ENCODE measurements at regions not wholly inside any gene's neighbourhood (a gene's known extent, or its start where the extent isn't known, plus 50 kb on each side); places are given as distances from the start of the nearest gene placed in this dataset.

DNA sequence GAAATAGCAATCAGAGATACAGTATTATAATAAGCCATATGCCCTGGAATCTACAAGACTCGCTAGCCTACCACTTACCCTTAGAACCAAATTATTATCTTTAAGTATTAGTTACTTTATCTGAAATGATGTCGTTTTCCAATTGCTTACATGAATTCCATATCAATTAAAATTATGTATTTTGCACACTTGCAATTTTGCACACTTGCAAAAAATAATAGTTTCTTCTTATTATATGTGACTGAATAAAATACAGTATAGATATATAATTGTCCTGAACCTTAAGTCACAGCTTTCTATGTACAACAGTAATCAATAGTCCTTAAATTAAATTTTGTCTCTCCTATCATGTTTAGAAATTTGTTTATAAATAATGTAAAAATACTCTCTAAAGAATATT, 2095.1 kb downstream of the NCAM2 start:
- Histone ChIP-seq H3K4me1 (no peaks in the 10 kb centered on the region), H3K27me3 (no peaks in the 10 kb centered on the region), H3K4me3 (no peak overlapping the region), H3K27ac (no peak overlapping the region), H3K36me3 (no peaks in the 10 kb centered on the region), H3K9me3 (peaks cover 0 to 6% (median 0%) of the 10 kb centered on the region in 4 donors)
- DNase-seq = no peak
- TF ChIP-seq, protein P1, sequence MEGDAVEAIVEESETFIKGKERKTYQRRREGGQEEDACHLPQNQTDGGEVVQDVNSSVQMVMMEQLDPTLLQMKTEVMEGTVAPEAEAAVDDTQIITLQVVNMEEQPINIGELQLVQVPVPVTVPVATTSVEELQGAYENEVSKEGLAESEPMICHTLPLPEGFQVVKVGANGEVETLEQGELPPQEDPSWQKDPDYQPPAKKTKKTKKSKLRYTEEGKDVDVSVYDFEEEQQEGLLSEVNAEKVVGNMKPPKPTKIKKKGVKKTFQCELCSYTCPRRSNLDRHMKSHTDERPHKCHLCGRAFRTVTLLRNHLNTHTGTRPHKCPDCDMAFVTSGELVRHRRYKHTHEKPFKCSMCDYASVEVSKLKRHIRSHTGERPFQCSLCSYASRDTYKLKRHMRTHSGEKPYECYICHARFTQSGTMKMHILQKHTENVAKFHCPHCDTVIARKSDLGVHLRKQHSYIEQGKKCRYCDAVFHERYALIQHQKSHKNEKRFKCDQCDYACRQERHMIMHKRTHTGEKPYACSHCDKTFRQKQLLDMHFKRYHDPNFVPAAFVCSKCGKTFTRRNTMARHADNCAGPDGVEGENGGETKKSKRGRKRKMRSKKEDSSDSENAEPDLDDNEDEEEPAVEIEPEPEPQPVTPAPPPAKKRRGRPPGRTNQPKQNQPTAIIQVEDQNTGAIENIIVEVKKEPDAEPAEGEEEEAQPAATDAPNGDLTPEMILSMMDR (IDR thresholded peaks at IDR 0.05) = no peak
- TF ChIP-seq POLR2A (IDR thresholded peaks at IDR 0.05) = no peak

GRCh38 chr21:23099185-23099584, 2101.0 kb downstream of the NCAM2 start:
- Histone ChIP-seq H3K4me3 (no peak overlapping the region), H3K27ac (no peak overlapping the region), H3K36me3 (no peaks in the 10 kb centered on the region), H3K9me3 (peaks cover 0 to 4% (median 0%) of the 10 kb centered on the region in 4 donors), H3K4me1 (no peaks in the 10 kb centered on the region), H3K27me3 (no peaks in the 10 kb centered on the region)
- DNase-seq = no peak
- TF ChIP-seq, protein P1 (IDR thresholded peaks at IDR 0.05) = no peak
- no peak for TF ChIP-seq POLR2A (IDR thresholded peaks at IDR 0.05)

GRCh38 chr21:23101111-23101510, 2102.9 kb downstream of the NCAM2 start:
- peak in 1 of 3 donors; percentile 30 for DNase-seq
- no peak for TF ChIP-seq POLR2A (IDR thresholded peaks at IDR 0.05)
- Histone ChIP-seq H3K27ac (no peak overlapping the region), H3K4me1 (no peaks in the 10 kb centered on the region), H3K4me3 (no peak overlapping the region), H3K36me3 (no peaks in the 10 kb centered on the region), H3K9me3 (peaks cover 0 to 4% (median 0%) of the 10 kb centered on the region in 4 donors), H3K27me3 (no peaks in the 10 kb centered on the region)

DNA sequence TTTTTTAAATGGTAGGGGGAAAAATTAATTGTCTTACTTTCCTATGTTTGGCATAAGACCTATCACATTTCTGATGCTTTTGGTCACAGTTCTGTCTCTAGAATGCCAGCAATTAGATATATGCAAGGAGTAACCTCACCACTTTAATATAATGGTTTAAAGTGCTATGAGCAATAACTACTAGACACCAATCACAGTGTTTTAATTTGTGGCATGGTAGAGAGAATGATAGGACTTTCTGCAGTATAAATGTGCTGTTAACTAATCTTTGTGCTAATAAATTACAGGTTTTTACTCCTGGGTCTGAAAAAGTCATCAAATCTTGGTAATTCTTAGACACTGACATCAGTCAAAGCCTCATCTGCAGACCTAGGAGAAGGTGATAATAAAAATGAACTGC, 2110.3 kb downstream of the NCAM2 start:
- DNase-seq = no peak
- no peak overlapping the region for H3K4me3 ChIP-seq

DNA sequence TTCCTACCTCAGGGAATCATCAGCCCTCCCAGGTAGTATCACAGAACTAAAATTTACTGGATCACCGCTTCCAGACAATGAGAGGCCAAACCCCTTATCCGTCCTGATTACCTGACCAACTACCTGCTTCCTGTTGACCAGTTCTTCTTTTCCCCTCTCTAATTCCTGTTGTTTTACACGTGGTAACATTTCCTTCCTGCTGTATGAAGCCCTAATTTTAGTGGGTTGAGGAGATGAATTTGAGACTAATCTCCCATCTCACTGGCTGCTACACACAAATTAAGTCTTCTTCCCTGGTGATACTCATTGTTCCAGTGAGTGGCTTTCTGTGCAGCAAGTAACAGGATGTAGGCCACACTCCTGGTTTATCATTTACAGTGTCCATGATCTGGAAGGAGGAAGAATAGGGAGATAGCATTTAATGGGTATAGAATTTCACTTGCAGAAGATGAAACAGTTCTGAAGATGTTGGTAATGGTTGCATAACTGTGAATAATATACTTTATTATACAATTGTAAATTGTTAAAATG, 2112.9 kb downstream of the NCAM2 start:
- H3K27me3 ChIP-seq = no peaks in the 10 kb centered on the region
- H3K27ac ChIP-seq = no peak overlapping the region
- H3K4me3 ChIP-seq = no peak overlapping the region
- H3K36me3 ChIP-seq = no peaks in the 10 kb centered on the region
- TF ChIP-seq POLR2A (IDR thresholded peaks at IDR 0.05) = no peak
- TF ChIP-seq, protein P1 (IDR thresholded peaks at IDR 0.05) = no peak
- no peaks in the 10 kb centered on the region for H3K9me3 ChIP-seq
- DNase-seq = no peak
- H3K4me1 ChIP-seq = no peaks in the 10 kb centered on the region

More for the DNA sequence above, 2110.3 kb downstream of the NCAM2 start:
- Histone ChIP-seq H3K27ac (no peak overlapping the region), H3K9me3 (no peaks in the 10 kb centered on the region), H3K36me3 (no peaks in the 10 kb centered on the region), H3K4me1 (no peaks in the 10 kb centered on the region), H3K27me3 (no peaks in the 10 kb centered on the region)
- no peak for TF ChIP-seq POLR2A (IDR thresholded peaks at IDR 0.05)
- TF ChIP-seq, protein P1 (IDR thresholded peaks at IDR 0.05) = no peak

GRCh38 chr21:23119491-23119890, 2121.3 kb downstream of the NCAM2 start:
- no peak for DNase-seq
- H3K4me3 ChIP-seq = no peak overlapping the region
- H3K9me3 ChIP-seq = peaks cover 0 to 4% (median 0%) of the 10 kb centered on the region in 4 donors
- H3K27ac ChIP-seq = no peak overlapping the region
- TF ChIP-seq POLR2A (IDR thresholded peaks at IDR 0.05) = no peak
- TF ChIP-seq, protein P1 (IDR thresholded peaks at IDR 0.05) = no peak
- H3K36me3 ChIP-seq = no peaks in the 10 kb centered on the region
- H3K27me3 ChIP-seq = no peaks in the 10 kb centered on the region
- no peaks in the 10 kb centered on the region for H3K4me1 ChIP-seq

All from Peyer's patch (tissue), 4 donors.